GM12878 (cell line): ENCODE measurements at regions not wholly inside any gene's neighbourhood (a gene's known extent, or its start where the extent isn't known, plus 50 kb on each side); places are given as distances from the start of the nearest gene placed in this dataset.

Source experiments
- ATAC-seq: fragments of 200-7000 bp; cut with Tn5 transposase; 3 replicates; pipeline ENCODE4 v1.9.1; 2020; ENCODE audit warnings: mild to moderate bottlenecking, moderate library complexity
- BruUV-seq: library from RNA; stranded (reverse); fragments of 400-500 nt; replicated peaks from 2 replicates; lab custom pipeline; 2021; lab: Mats Ljungman, UMichigan
- CTCF ChIA-PET: fragments of 300-600 bp; sonication (Branson Sonifier 250); formaldehyde crosslinking; extraction: SDS; loops from one replicate; lab custom pipeline; 2021; ENCODE audit warnings: inconsistent platforms; lab: Yijun Ruan, JAX
- POLR2A ChIA-PET: fragments of 350-600 bp; formaldehyde crosslinking; extraction: SDS; loops from one replicate; lab custom pipeline; 2021; ENCODE audit warnings: inconsistent platforms; lab: Charles Lee
- RAD21 ChIA-PET: fragments of 300-600 bp; sonication (Branson Sonifier 250); formaldehyde crosslinking; loops from one replicate; lab custom pipeline; 2023; ENCODE audit warnings: antibody characterized with exemption; ENCODE audit not compliant: unreplicated experiment; lab: Charles Lee
- SMC1A ChIA-PET: fragments of 300-600 bp; sonication (Branson Sonifier 250); formaldehyde crosslinking; loops from one replicate; lab custom pipeline; 2023; ENCODE audit not compliant: unreplicated experiment, uncharacterized antibody; lab: Charles Lee
- DNase-seq: peaks from one replicate; pipeline ENCODE4 v3.0.0-alpha.2; 2011; ENCODE audit warnings: low read depth, low spot score
- FAIRE-seq: peaks from 3 replicates; lab custom pipeline; 2011; peaks lifted over from hg19 to GRCh38; lab: Jason Lieb, UNC
- H2AFZ ChIP-seq: 2 replicates; pipeline ENCODE4 v1.6.0; 2011; ENCODE audit warnings: low read depth, low read length, control low read depth; ENCODE audit not compliant: control insufficient read depth
- H3K27ac ChIP-seq: 2 replicates; pipeline ENCODE4 v1.5.1; 2011; ENCODE audit warnings: control low read depth; ENCODE audit not compliant: control insufficient read depth, insufficient read depth
- H3K27me3 ChIP-seq, 2 experiments: replicated peaks in 1 of 2; 2 replicates each; pipeline versions ENCODE4 v1.6.0 to v1.6.1; 2011; ENCODE audit warnings: low read length in 1 of 2; ENCODE audit not compliant: control insufficient read depth in 2 of 2, insufficient read depth in 2 of 2
- H3K36me3 ChIP-seq, 2 experiments: 2 replicates each; pipeline ENCODE4 v1.5.1; 2011; ENCODE audit warnings: low read length in 1 of 2; ENCODE audit not compliant: control insufficient read depth in 2 of 2, insufficient read depth in 2 of 2
- H3K4me1 ChIP-seq: 2 replicates; pipeline ENCODE4 v1.6.1; 2011; ENCODE audit warnings: mild to moderate bottlenecking, low read length, moderate library complexity, mixed read lengths; ENCODE audit not compliant: control insufficient read depth, insufficient read depth
- H3K4me2 ChIP-seq: 2 replicates; pipeline ENCODE4 v1.6.0; 2011; ENCODE audit warnings: control low read depth; ENCODE audit not compliant: control insufficient read depth, insufficient read depth
- H3K4me3 ChIP-seq: fragments of 200-600 bp; sonication (generic); 2 replicates; pipeline ENCODE4 v1.5.1; 2016
- H3K79me2 ChIP-seq: 2 replicates; pipeline ENCODE4 v1.6.0; 2011; ENCODE audit warnings: low read length; ENCODE audit not compliant: control insufficient read depth, insufficient read depth
- H3K9ac ChIP-seq: 2 replicates; pipeline ENCODE4 v1.8.0; 2011; ENCODE audit warnings: low read length, control low read depth, mixed read lengths; ENCODE audit not compliant: control insufficient read depth, insufficient read depth
- H3K9me3 ChIP-seq: replicated peaks from 3 replicates; pipeline ENCODE4 v1.5.1; 2011; ENCODE audit warnings: mild to moderate bottlenecking, low read length; ENCODE audit not compliant: control insufficient read depth, insufficient read depth
- H4K20me1 ChIP-seq: 2 replicates; pipeline ENCODE4 v1.6.0; 2011; ENCODE audit not compliant: control insufficient read depth, insufficient read depth
- BHLHE40 ChIP-seq, 2 experiments: fragments of 450-650 bp in 1 of 2; IDR thresholded peaks; 2 replicates each; pipeline ENCODE4 v1.6.1; 2011 to 2017; ENCODE audit warnings: low read depth in 2 of 2, borderline replicate concordance in 1 of 2, improper control_type of control experiment in 1 of 2, low read length in 1 of 2, mild to moderate bottlenecking in 1 of 2
- CBFB ChIP-seq: IDR thresholded peaks from 2 replicates; pipeline ENCODE4 v1.6.1; 2016; ENCODE audit warnings: antibody characterized with exemption, low read depth
- CTCF ChIP-seq, 3 experiments: IDR thresholded peaks in 2 of 3; conservative IDR thresholded peaks in 1 of 3; 2 replicates each; pipeline ENCODE4 v1.5.1; 2011; ENCODE audit warnings: low read depth in 3 of 3, low read length in 3 of 3, mild to moderate bottlenecking in 3 of 3, control low read depth in 2 of 3, moderate library complexity in 2 of 3, inconsistent platforms in 1 of 3, mixed read lengths in 1 of 3; ENCODE audit not compliant: control insufficient read depth in 2 of 3, insufficient read depth in 1 of 3; ENCODE audit errors: extremely low read depth in 1 of 3
- GATAD2B ChIP-seq: fragments of 450-650 bp; conservative IDR thresholded peaks from 2 replicates; pipeline ENCODE4 v1.6.1; 2017; ENCODE audit warnings: low read depth, mild to moderate bottlenecking, moderate library complexity
- IRF5 ChIP-seq: fragments of 450-650 bp; IDR thresholded peaks from 2 replicates; pipeline ENCODE4 v1.6.1; 2017; ENCODE audit warnings: borderline replicate concordance
- LARP7 ChIP-seq: fragments of 450-650 bp; IDR thresholded peaks from 2 replicates; pipeline ENCODE4 v1.6.1; 2017; ENCODE audit warnings: mild to moderate bottlenecking
- NKRF ChIP-seq: fragments of 450-650 bp; conservative IDR thresholded peaks from 2 replicates; pipeline ENCODE4 v1.6.1; 2017; ENCODE audit warnings: mild to moderate bottlenecking, moderate library complexity
- NR2F1 ChIP-seq: fragments of 450-650 bp; conservative IDR thresholded peaks from 2 replicates; pipeline ENCODE4 v1.6.1; 2017; ENCODE audit warnings: mild to moderate bottlenecking
- RBBP5 ChIP-seq: fragments of 200-600 bp; sonication (generic); conservative IDR thresholded peaks from 2 replicates; pipeline ENCODE4 v1.6.1; 2016
- ZNF687 ChIP-seq: fragments of 450-650 bp; IDR thresholded peaks from 2 replicates; pipeline ENCODE4 v1.6.1; 2017; ENCODE audit warnings: mild to moderate bottlenecking, moderate library complexity
- WGBS: methylation state at CpG from one replicate; pipeline ENCODE4 v1.1.6; 2016; ENCODE audit warnings: low lambda C conversion rate; ENCODE audit not compliant: insufficient replicate concordance, insufficient coverage; ENCODE audit errors: missing lambda C conversion rate; 5-methylcytosine and 5-hydroxymethylcytosine counted together
- in situ Hi-C: fragments of 300-500 bp; cut with MboI; formaldehyde crosslinking; loops from 9 replicates; pipeline ENCODE4 v1.14.3; 2018; ENCODE audit warnings: mixed read lengths
- intact Hi-C: fragments of 100-400 bp; cut with micrococcal nuclease; formaldehyde crosslinking; loops from one replicate; pipeline ENCODE4 v1.14.2; 2022; ENCODE audit not compliant: unreplicated experiment

GRCh38 chrX:134158821-134159512 is 78.0 kb upstream of the CCDC160 start:
- Histone ChIP-seq H3K27ac (no peak overlapping the region), H3K27me3 (no peaks in the 10 kb centered on the region), H4K20me1 (no peaks in the 10 kb centered on the region), H3K9me3 (no peaks in the 10 kb centered on the region), H3K9ac (no peak overlapping the region), H3K79me2 (no peaks in the 10 kb centered on the region), H3K4me2 (no peak overlapping the region), H3K36me3 (no peaks in the 10 kb centered on the region), H3K4me3 (no peak overlapping the region), H3K4me1 (no peaks in the 10 kb centered on the region), H2AFZ (no peak overlapping the region)
- CTCF ChIA-PET = no interaction called here
- BruUV-seq = no TSS peak
- no peak for FAIRE-seq
- no peak for DNase-seq
- ATAC-seq = no peak
- in situ Hi-C loops (no loop called here), intact Hi-C loops (no loop called here)
- RAD21 ChIA-PET = no interaction called here
- WGBS = 8% methylated on average over 5 of the region's 5 CpGs
- POLR2A ChIA-PET = no interaction called here
- SMC1A ChIA-PET = no interaction called here
- TF ChIP-seq RBBP5 = no peak
- no peak for TF ChIP-seq CTCF (IDR thresholded peaks at IDR 0.05 in 2 of 3, conservative IDR thresholded peaks at IDR 0.05 in 1 of 3; ENCODE audit: control insufficient read depth in 2 of 3, extremely low read depth in 1 of 3, insufficient read depth in 1 of 3, low read depth in 3 of 3, low read length in 3 of 3)
- TF ChIP-seq BHLHE40 (IDR thresholded peaks at IDR 0.05; ENCODE audit: borderline replicate concordance in 1 of 2, low read depth in 2 of 2, low read length in 1 of 2) = no peak
- TF ChIP-seq CBFB = no peak
- TF ChIP-seq IRF5 = no peak
- no peak for TF ChIP-seq NKRF
- TF ChIP-seq GATAD2B = no peak
- no peak for TF ChIP-seq ZNF687
- no peak for TF ChIP-seq LARP7
- TF ChIP-seq NR2F1 = no peak
